Endothelial cell of umbilical vein (primary cell): ENCODE measurements at regions not wholly inside any gene's neighbourhood (a gene's known extent, or its start where the extent isn't known, plus 50 kb on each side); places are given as distances from the start of the nearest gene placed in this dataset.

Experiments used
- BruUV-seq: library from RNA; stranded (reverse); fragments of 400-500 nt; replicated peaks from 2 replicates; lab custom pipeline; 2021; lab: Mats Ljungman, UMichigan
- CTCF ChIA-PET: fragments of 300-600, 350-600 bp; sonication (Branson Sonifier 250); formaldehyde crosslinking; loops from one replicate; lab custom pipeline; 2021; ENCODE audit warnings: antibody characterized with exemption, inconsistent platforms; lab: Charles Lee
- POLR2A ChIA-PET: fragments of 300-600, 350-600 bp; sonication (Branson Sonifier 250); formaldehyde crosslinking; loops from one replicate; lab custom pipeline; 2021; ENCODE audit warnings: antibody characterized with exemption, inconsistent platforms; lab: Charles Lee
- DNase-seq: peaks from one replicate; pipeline ENCODE4 v3.0.0-alpha.2; 2011; ENCODE audit warnings: low read depth, low spot score
- FAIRE-seq: peaks from 2 replicates; lab custom pipeline; 2011; peaks lifted over from hg19 to GRCh38; lab: Jason Lieb, UNC
- H2AFZ ChIP-seq: 2 replicates; pipeline ENCODE4 v1.6.0; 2012; ENCODE audit warnings: low read depth, low read length, control low read depth, inconsistent platforms
- H3K27ac ChIP-seq: 2 replicates; pipeline ENCODE4 v1.5.1; 2011; ENCODE audit warnings: low read depth, mild to moderate bottlenecking, control low read depth, low read length, moderate library complexity; ENCODE audit not compliant: insufficient read depth
- H3K27me3 ChIP-seq, 2 experiments: 2 replicates each; pipeline versions ENCODE4 v1.6.0 to v1.6.1; 2011; ENCODE audit warnings: low read length in 2 of 2, mixed read lengths in 1 of 2; ENCODE audit not compliant: control insufficient read depth in 2 of 2, insufficient read depth in 2 of 2
- H3K36me3 ChIP-seq, 2 experiments: 2 replicates in 1 of 2; 3 replicates in 1 of 2; pipeline ENCODE4 v1.5.1; 2011; ENCODE audit warnings: low read length in 2 of 2, mild to moderate bottlenecking in 1 of 2, moderate library complexity in 1 of 2; ENCODE audit not compliant: control insufficient read depth in 2 of 2, insufficient read depth in 2 of 2; ENCODE audit errors: extremely low read depth in 1 of 2
- H3K4me1 ChIP-seq: 3 replicates; pipeline ENCODE4 v1.5.1; 2011; ENCODE audit warnings: mild to moderate bottlenecking, low read length; ENCODE audit not compliant: control insufficient read depth, insufficient read depth; ENCODE audit errors: extremely low read depth
- H3K4me2 ChIP-seq: 2 replicates; pipeline ENCODE4 v1.6.1; 2011; ENCODE audit warnings: low read length, control low read depth, mixed read lengths; ENCODE audit not compliant: insufficient read depth
- H3K4me3 ChIP-seq, 3 experiments: fragments of 200-600 bp in 1 of 3; sonication (generic), shearing (Covaris generic) in 1 of 3; replicated peaks in 1 of 3; 2 replicates each; pipeline ENCODE4 v1.5.1; 2011 to 2016; ENCODE audit warnings: control low read depth in 3 of 3, low read length in 3 of 3, mild to moderate bottlenecking in 2 of 3, inconsistent platforms in 1 of 3, low read depth in 1 of 3, moderate library complexity in 1 of 3; ENCODE audit not compliant: insufficient read depth in 1 of 3
- H3K79me2 ChIP-seq: 2 replicates; pipeline ENCODE4 v1.6.0; 2012; ENCODE audit warnings: low read length, inconsistent platforms; ENCODE audit not compliant: control insufficient read depth, insufficient read depth
- H3K9ac ChIP-seq: replicated peaks from 2 replicates; pipeline ENCODE3; 2011; ENCODE audit warnings: low read length, control low read depth; ENCODE audit not compliant: insufficient read depth; ENCODE audit errors: extremely low read depth
- H3K9me1 ChIP-seq: replicated peaks from 3 replicates; pipeline ENCODE4 v1.6.0; 2011; ENCODE audit warnings: mild to moderate bottlenecking, low read length; ENCODE audit not compliant: control insufficient read depth, insufficient read depth; ENCODE audit errors: extremely low read depth
- H3K9me3 ChIP-seq: replicated peaks from 2 replicates; pipeline ENCODE4 v1.5.1; 2012; ENCODE audit warnings: low read length, inconsistent platforms; ENCODE audit not compliant: control insufficient read depth, insufficient read depth
- H4K20me1 ChIP-seq: replicated peaks from 2 replicates; pipeline ENCODE3; 2011; ENCODE audit warnings: mild to moderate bottlenecking, low read length; ENCODE audit not compliant: control insufficient read depth, insufficient read depth; ENCODE audit errors: extremely low read depth
- EZH2 ChIP-seq: IDR thresholded peaks from 2 replicates; pipeline ENCODE4 v1.6.1; 2012; ENCODE audit warnings: borderline replicate concordance, low read depth, mild to moderate bottlenecking, moderate library complexity, low read length, inconsistent platforms; ENCODE audit not compliant: severe bottlenecking
- FOS ChIP-seq: IDR thresholded peaks from 2 replicates; pipeline ENCODE4 v1.6.1; 2011; ENCODE audit warnings: mild to moderate bottlenecking, low read length, moderate library complexity, borderline replicate concordance; ENCODE audit not compliant: insufficient read depth
- GATA2 ChIP-seq: IDR thresholded peaks from 2 replicates; pipeline ENCODE4 v1.7.0; 2011; ENCODE audit warnings: low read depth, mild to moderate bottlenecking, moderate library complexity, mixed read lengths, low read length; ENCODE audit not compliant: insufficient read length, insufficient read depth
- JUN ChIP-seq: IDR thresholded peaks from 2 replicates; pipeline ENCODE4 v1.6.1; 2011; ENCODE audit warnings: borderline replicate concordance, low read depth; ENCODE audit not compliant: insufficient read length, insufficient read depth
- MAX ChIP-seq: IDR thresholded peaks from 2 replicates; pipeline ENCODE4 v1.6.1; 2011; ENCODE audit not compliant: insufficient read depth, insufficient read length
- MYC ChIP-seq: IDR thresholded peaks from one replicate; pipeline ENCODE4 v1.6.1; 2011; ENCODE audit warnings: mild to moderate bottlenecking, low read depth, low read length
- POLR2A ChIP-seq: IDR thresholded peaks from 2 replicates; pipeline ENCODE4 v1.6.1; 2012; ENCODE audit warnings: low read depth, mild to moderate bottlenecking, control low read depth, low read length
- POLR2AphosphoS5 ChIP-seq: IDR thresholded peaks from 2 replicates; pipeline ENCODE4 v1.6.1; 2012; ENCODE audit warnings: low read depth, mild to moderate bottlenecking, control low read depth, low read length, moderate library complexity; ENCODE audit not compliant: insufficient read depth
- dilution Hi-C: fragments of 300-500 bp; cut with MboI; formaldehyde crosslinking; loops from one replicate; pipeline ENCODE4 v1.15.0; 2019; ENCODE audit warnings: low sequenced_read_pairs; ENCODE audit not compliant: extremely low pct_ligation_motif_present
- intact Hi-C: fragments of 100-400 bp; cut with micrococcal nuclease; formaldehyde crosslinking; loops from one replicate; pipeline ENCODE4 v1.10.0; 2022
- TF ChIP-seq, protein P1 (sequence below), 2 donors: IDR thresholded peaks; 1 replicate in 1 of 2; 2 replicates in 1 of 2; pipeline ENCODE4 v1.5.1; 2011; ENCODE audit warnings: low read length in 2 of 2, mild to moderate bottlenecking in 2 of 2, moderate library complexity in 2 of 2, control low read depth in 1 of 2, inconsistent platforms in 1 of 2, low read depth in 1 of 2; ENCODE audit not compliant: insufficient read depth in 1 of 2; ENCODE audit errors: extremely low read depth in 1 of 2

DNA sequence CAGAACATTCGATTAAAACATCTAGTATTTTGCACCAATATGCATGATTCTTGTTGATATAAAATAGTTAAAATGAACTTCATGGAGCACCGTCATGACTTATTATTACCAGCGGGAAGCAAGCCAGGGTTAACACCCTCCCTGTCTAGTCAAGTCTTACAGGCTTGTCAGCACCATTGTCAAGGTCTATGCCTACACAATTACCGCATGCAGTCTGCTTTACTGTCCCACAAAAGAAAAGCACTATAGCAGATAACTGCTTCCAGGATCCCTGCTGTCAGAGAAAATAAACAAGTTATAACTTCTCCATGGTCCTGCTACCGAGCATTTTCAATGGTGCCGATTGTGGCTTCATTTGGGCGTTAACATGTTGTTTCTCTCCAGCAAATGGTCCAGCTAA lies 968.0 kb upstream of the FAM98A start:
- no peaks in the 10 kb centered on the region for H4K20me1 ChIP-seq
- no peak overlapping the region for H3K4me2 ChIP-seq
- DNase-seq (no peak), FAIRE-seq (no peak)
- no peak overlapping the region for H3K9ac ChIP-seq
- dilution Hi-C loops = no loop called here
- H2AFZ ChIP-seq = no peak overlapping the region
- CTCF ChIA-PET = no interaction called here
- no peak overlapping the region for H3K4me3 ChIP-seq
- H3K4me1 ChIP-seq = no peaks in the 10 kb centered on the region
- intact Hi-C loops = no loop called here
- peaks cover 3% of the 10 kb centered on the region for H3K9me3 ChIP-seq
- no peak overlapping the region for H3K27ac ChIP-seq
- H3K27me3 ChIP-seq = no peaks in the 10 kb centered on the region
- H3K9me1 ChIP-seq = no peaks in the 10 kb centered on the region
- no TSS peak for BruUV-seq
- POLR2A ChIA-PET = no interaction called here
- H3K79me2 ChIP-seq = no peaks in the 10 kb centered on the region
- TF ChIP-seq MAX (no peak), GATA2 (no peak), POLR2A (no peak), POLR2AphosphoS5 (no peak), FOS (no peak), JUN (no peak), EZH2 (no peak), MYC (no peak)
- TF ChIP-seq, protein P1, sequence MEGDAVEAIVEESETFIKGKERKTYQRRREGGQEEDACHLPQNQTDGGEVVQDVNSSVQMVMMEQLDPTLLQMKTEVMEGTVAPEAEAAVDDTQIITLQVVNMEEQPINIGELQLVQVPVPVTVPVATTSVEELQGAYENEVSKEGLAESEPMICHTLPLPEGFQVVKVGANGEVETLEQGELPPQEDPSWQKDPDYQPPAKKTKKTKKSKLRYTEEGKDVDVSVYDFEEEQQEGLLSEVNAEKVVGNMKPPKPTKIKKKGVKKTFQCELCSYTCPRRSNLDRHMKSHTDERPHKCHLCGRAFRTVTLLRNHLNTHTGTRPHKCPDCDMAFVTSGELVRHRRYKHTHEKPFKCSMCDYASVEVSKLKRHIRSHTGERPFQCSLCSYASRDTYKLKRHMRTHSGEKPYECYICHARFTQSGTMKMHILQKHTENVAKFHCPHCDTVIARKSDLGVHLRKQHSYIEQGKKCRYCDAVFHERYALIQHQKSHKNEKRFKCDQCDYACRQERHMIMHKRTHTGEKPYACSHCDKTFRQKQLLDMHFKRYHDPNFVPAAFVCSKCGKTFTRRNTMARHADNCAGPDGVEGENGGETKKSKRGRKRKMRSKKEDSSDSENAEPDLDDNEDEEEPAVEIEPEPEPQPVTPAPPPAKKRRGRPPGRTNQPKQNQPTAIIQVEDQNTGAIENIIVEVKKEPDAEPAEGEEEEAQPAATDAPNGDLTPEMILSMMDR (IDR thresholded peaks at IDR 0.05; ENCODE audit: extremely low read depth in 1 of 2, insufficient read depth in 1 of 2, low read depth in 1 of 2, low read length in 2 of 2) = no peak
- no peaks in the 10 kb centered on the region for H3K36me3 ChIP-seq
